IMR-90 (cell line): ENCODE measurements at regions not wholly inside any gene's neighbourhood (a gene's known extent, or its start where the extent isn't known, plus 50 kb on each side); places are given as distances from the start of the nearest gene placed in this dataset.

Experiments used
- ATAC-seq: fragments of 200-7000 bp; cut with Tn5 transposase; 2 replicates; pipeline ENCODE4 v1.9.1; 2020; ENCODE audit warnings: low read depth, mild to moderate bottlenecking, moderate library complexity
- BruUV-seq: library from RNA; stranded (reverse); fragments of 400-500 nt; replicated peaks from 2 replicates; lab custom pipeline; 2021; lab: Mats Ljungman, UMichigan
- CTCF ChIA-PET: fragments of 300-600 bp; formaldehyde crosslinking; extraction: SDS; loops from one replicate; lab custom pipeline; 2021; ENCODE audit warnings: antibody characterized with exemption; lab: Yijun Ruan, JAX
- POLR2A ChIA-PET: fragments of 300-600 bp; sonication (Branson Sonifier 250); formaldehyde crosslinking; loops from one replicate; lab custom pipeline; 2022; ENCODE audit warnings: antibody characterized with exemption; ENCODE audit not compliant: unreplicated experiment; lab: Charles Lee
- DNase-seq: peaks from one replicate; pipeline ENCODE4 v3.0.0; 2013
- H2AFZ ChIP-seq: replicated peaks from 2 replicates; pipeline ENCODE3; 2013; ENCODE audit warnings: low read length, mild to moderate bottlenecking; ENCODE audit not compliant: poor library complexity
- H2AK5ac ChIP-seq: 2 replicates; pipeline ENCODE4 v1.6.1; 2013; ENCODE audit warnings: low read depth, low read length, inconsistent platforms
- H2AK9ac ChIP-seq: replicated peaks from 2 replicates; pipeline ENCODE3; 2013; ENCODE audit warnings: mild to moderate bottlenecking, low read depth, low read length, moderate library complexity; ENCODE audit not compliant: poor library complexity
- H2BK120ac ChIP-seq: 2 replicates; pipeline ENCODE4 v1.6.1; 2013; ENCODE audit warnings: low read depth, low read length, inconsistent platforms
- H2BK15ac ChIP-seq: 3 replicates; pipeline ENCODE4 v1.6.1; 2013; ENCODE audit warnings: low read depth, low read length, inconsistent platforms
- H2BK20ac ChIP-seq: 2 replicates; pipeline ENCODE4 v1.6.1; 2013; ENCODE audit warnings: low read depth, mild to moderate bottlenecking, inconsistent platforms, low read length, moderate library complexity
- H2BK5ac ChIP-seq: 2 replicates; pipeline ENCODE4 v1.6.1; 2013; ENCODE audit warnings: mild to moderate bottlenecking, low read depth, low read length, inconsistent platforms; ENCODE audit not compliant: poor library complexity, severe bottlenecking
- H3K14ac ChIP-seq: replicated peaks from 2 replicates; pipeline ENCODE4 v1.6.1; 2013; ENCODE audit warnings: low read depth, low read length, inconsistent platforms
- H3K18ac ChIP-seq: 2 replicates; pipeline ENCODE4 v1.6.1; 2013; ENCODE audit warnings: low read depth, low read length, control low read depth
- H3K23ac ChIP-seq: 2 replicates; pipeline ENCODE4 v1.6.1; 2013; ENCODE audit warnings: low read depth, low read length, inconsistent platforms
- H3K27ac ChIP-seq: 2 replicates; pipeline ENCODE4 v1.5.1; 2013; ENCODE audit warnings: mild to moderate bottlenecking, control low read depth, low read length; ENCODE audit not compliant: insufficient read depth
- H3K27me3 ChIP-seq: 2 replicates; pipeline ENCODE4 v1.6.1; 2013; ENCODE audit warnings: low read length; ENCODE audit not compliant: control insufficient read depth, insufficient read depth
- H3K36me3 ChIP-seq: 2 replicates; pipeline ENCODE4 v1.6.1; 2013; ENCODE audit warnings: low read length, mixed read lengths; ENCODE audit not compliant: control insufficient read depth, insufficient read depth
- H3K4ac ChIP-seq: 2 replicates; pipeline ENCODE4 v1.6.1; 2013; ENCODE audit warnings: low read depth, low read length, inconsistent platforms
- H3K4me1 ChIP-seq: 2 replicates; pipeline ENCODE4 v1.6.1; 2013; ENCODE audit warnings: low read length, mixed read lengths; ENCODE audit not compliant: control insufficient read depth, insufficient read depth
- H3K4me2 ChIP-seq: 2 replicates; pipeline ENCODE4 v1.6.1; 2013; ENCODE audit warnings: low read depth, mild to moderate bottlenecking, control low read depth, low read length, moderate library complexity
- H3K4me3 ChIP-seq: 2 replicates; pipeline ENCODE4 v1.5.1; 2013; ENCODE audit warnings: low read depth, mild to moderate bottlenecking, control low read depth, low read length, moderate library complexity; ENCODE audit not compliant: insufficient read depth
- H3K56ac ChIP-seq: 2 replicates; pipeline ENCODE4 v1.6.1; 2013; ENCODE audit warnings: low read length, inconsistent platforms; ENCODE audit not compliant: insufficient read depth; ENCODE audit errors: extremely low read depth
- H3K79me1 ChIP-seq, 2 experiments: 2 replicates each; pipeline ENCODE4 v1.6.1; 2013; ENCODE audit warnings: low read length in 2 of 2, inconsistent platforms in 1 of 2, low read depth in 1 of 2
- H3K9ac ChIP-seq: 2 replicates; pipeline ENCODE4 v1.6.1; 2013; ENCODE audit warnings: low read depth, low read length, control low read depth
- H3K9me1 ChIP-seq: 2 replicates; pipeline ENCODE4 v1.6.1; 2013; ENCODE audit warnings: low read length, inconsistent platforms; ENCODE audit not compliant: insufficient read depth
- H3K9me3 ChIP-seq: 2 replicates; pipeline ENCODE4 v1.6.1; 2013; ENCODE audit warnings: low read length; ENCODE audit not compliant: control insufficient read depth, insufficient read depth
- H4K20me1 ChIP-seq: 2 replicates; pipeline ENCODE4 v1.6.1; 2013; ENCODE audit warnings: low read length, inconsistent platforms; ENCODE audit not compliant: insufficient read depth
- H4K5ac ChIP-seq: 2 replicates; pipeline ENCODE4 v1.6.1; 2013; ENCODE audit warnings: mild to moderate bottlenecking, low read depth, low read length, control low read depth
- H4K8ac ChIP-seq, 2 experiments: 2 replicates each; pipeline ENCODE4 v1.6.1; 2013; ENCODE audit warnings: low read depth in 2 of 2, low read length in 2 of 2, control low read depth in 1 of 2, inconsistent platforms in 1 of 2
- H4K91ac ChIP-seq: 2 replicates; pipeline ENCODE4 v1.6.1; 2013; ENCODE audit warnings: low read depth, low read length, inconsistent platforms; ENCODE audit not compliant: insufficient read depth
- FOS ChIP-seq: fragments of 150-350 bp; IDR thresholded peaks from 2 replicates; pipeline ENCODE4 v1.6.1; 2016; ENCODE audit warnings: low read depth, low read length
- MAFK ChIP-seq: IDR thresholded peaks from 2 replicates; pipeline ENCODE4 v1.6.1; 2012; ENCODE audit warnings: low read depth, low read length, improper control_type of control experiment
- MXI1 ChIP-seq: IDR thresholded peaks from 2 replicates; pipeline ENCODE4 v1.6.1; 2012; ENCODE audit warnings: low read depth, mild to moderate bottlenecking, low read length, moderate library complexity, borderline replicate concordance
- RAD21 ChIP-seq: IDR thresholded peaks from 2 replicates; pipeline ENCODE4 v1.6.1; 2012; ENCODE audit warnings: low read length, improper control_type of control experiment
- RFX5 ChIP-seq: IDR thresholded peaks from 2 replicates; pipeline ENCODE4 v1.8.0; 2012; ENCODE audit warnings: low read depth, mild to moderate bottlenecking, low read length, moderate library complexity
- WGBS, 2 experiments: methylation state at CpG; one replicate each; pipeline versions ENCODE4 v1.1.5 to v1.1.7; 2013; ENCODE audit warnings: missing lambda C conversion rate in 2 of 2; ENCODE audit not compliant: insufficient read length in 1 of 2; ENCODE audit errors: extremely low coverage in 2 of 2; 5-methylcytosine and 5-hydroxymethylcytosine counted together
- dilution Hi-C: fragments of 300-500 bp; cut with HindIII; formaldehyde crosslinking; loops from one replicate; pipeline ENCODE4 v1.14.3; 2018; ENCODE audit warnings: low sequenced_read_pairs; ENCODE audit not compliant: unreplicated experiment
- in situ Hi-C: fragments of 300-500 bp; cut with MboI; formaldehyde crosslinking; loops from 3 replicates; pipeline ENCODE4 v1.14.3; 2019; ENCODE audit warnings: low sequenced_read_pairs, inconsistent platforms, mixed read lengths
- intact Hi-C: fragments of 100-400 bp; cut with micrococcal nuclease; formaldehyde crosslinking; loops from 2 replicates; pipeline ENCODE4 v1.10.0; 2022

- in situ Hi-C loops (no loop called here), dilution Hi-C loops (no loop called here)
Measured at GRCh38 chr20:40467067-40467466, 222.0 kb downstream of the MAFB start.

More at GRCh38 chr20:40467067-40467466, 222.0 kb downstream of the MAFB start:
- H4K91ac ChIP-seq = no peak overlapping the region
- POLR2A ChIA-PET = no interaction called here
- no peak overlapping the region for H2BK20ac ChIP-seq
- no peaks in the 10 kb centered on the region for H4K20me1 ChIP-seq
- H3K36me3 ChIP-seq = no peaks in the 10 kb centered on the region
- TF ChIP-seq FOS = no peak
- no peak for TF ChIP-seq RFX5
- TF ChIP-seq MAFK = no peak
- TF ChIP-seq MXI1 = no peak
- TF ChIP-seq RAD21 = no peak
- no peaks in the 10 kb centered on the region for H3K4me1 ChIP-seq
- H2BK15ac ChIP-seq = no peak overlapping the region
- H3K4me2 ChIP-seq = no peak overlapping the region
- no TSS peak for BruUV-seq
- no peak overlapping the region for H2BK120ac ChIP-seq
- H3K27ac ChIP-seq = no peak overlapping the region
- CTCF ChIA-PET = no interaction called here
- no peak overlapping the region for H2AK9ac ChIP-seq
- no peak overlapping the region for H4K8ac ChIP-seq
- DNase-seq (no peak), ATAC-seq (no peak)
- H3K18ac ChIP-seq = no peak overlapping the region
- no peak overlapping the region for H2AFZ ChIP-seq
- H2AK5ac ChIP-seq = no peak overlapping the region
- no peak overlapping the region for H3K4ac ChIP-seq
- no peak overlapping the region for H2BK5ac ChIP-seq
- intact Hi-C loops = no loop called here
- H3K9me1 ChIP-seq = no peaks in the 10 kb centered on the region
- no peak overlapping the region for H3K4me3 ChIP-seq
- H3K9me3 ChIP-seq = no peaks in the 10 kb centered on the region
- WGBS, 2 experiments = no CpG with 5 or more reads among the region's 3 CpGs
- no peak overlapping the region for H3K9ac ChIP-seq
- H3K56ac ChIP-seq = no peak overlapping the region
- no peak overlapping the region for H4K5ac ChIP-seq
- H3K27me3 ChIP-seq = no peaks in the 10 kb centered on the region
- no peak overlapping the region for H3K14ac ChIP-seq
- H3K23ac ChIP-seq = no peak overlapping the region
- H3K79me1 ChIP-seq = no peaks in the 10 kb centered on the region
